ENCODE measurements at regions not wholly inside any gene's neighbourhood (a gene's known extent, or its start where the extent isn't known, plus 50 kb on each side); places are given as distances from the start of the nearest gene placed in this dataset.

DNA sequence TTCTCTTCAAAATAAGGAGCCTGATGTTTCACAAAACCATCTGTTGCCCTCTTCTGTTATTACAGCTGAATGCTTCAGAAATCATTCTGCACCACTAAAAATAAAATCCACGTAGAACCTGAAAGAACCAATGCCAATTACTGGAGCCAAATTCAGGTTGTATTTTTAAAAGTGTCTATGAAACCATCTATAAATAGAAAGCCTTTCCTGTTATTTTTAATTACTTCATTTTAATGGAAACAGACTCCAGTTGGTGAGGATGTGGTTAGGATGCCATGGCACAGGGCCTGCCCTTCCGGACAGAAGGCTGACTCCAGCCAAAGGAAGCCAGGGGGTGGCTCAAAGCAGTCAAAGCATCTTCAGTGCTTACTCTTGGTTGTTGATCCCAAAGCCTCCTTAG, 119.8 kb downstream of the TENT4A start:
- DNase-seq (ENCODE audit: low read depth), result peak; percentile 57
- H3K4me3 ChIP-seq (ENCODE audit: low read length), result no peak overlapping the region
- TF ChIP-seq, protein P1, sequence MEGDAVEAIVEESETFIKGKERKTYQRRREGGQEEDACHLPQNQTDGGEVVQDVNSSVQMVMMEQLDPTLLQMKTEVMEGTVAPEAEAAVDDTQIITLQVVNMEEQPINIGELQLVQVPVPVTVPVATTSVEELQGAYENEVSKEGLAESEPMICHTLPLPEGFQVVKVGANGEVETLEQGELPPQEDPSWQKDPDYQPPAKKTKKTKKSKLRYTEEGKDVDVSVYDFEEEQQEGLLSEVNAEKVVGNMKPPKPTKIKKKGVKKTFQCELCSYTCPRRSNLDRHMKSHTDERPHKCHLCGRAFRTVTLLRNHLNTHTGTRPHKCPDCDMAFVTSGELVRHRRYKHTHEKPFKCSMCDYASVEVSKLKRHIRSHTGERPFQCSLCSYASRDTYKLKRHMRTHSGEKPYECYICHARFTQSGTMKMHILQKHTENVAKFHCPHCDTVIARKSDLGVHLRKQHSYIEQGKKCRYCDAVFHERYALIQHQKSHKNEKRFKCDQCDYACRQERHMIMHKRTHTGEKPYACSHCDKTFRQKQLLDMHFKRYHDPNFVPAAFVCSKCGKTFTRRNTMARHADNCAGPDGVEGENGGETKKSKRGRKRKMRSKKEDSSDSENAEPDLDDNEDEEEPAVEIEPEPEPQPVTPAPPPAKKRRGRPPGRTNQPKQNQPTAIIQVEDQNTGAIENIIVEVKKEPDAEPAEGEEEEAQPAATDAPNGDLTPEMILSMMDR (conservative IDR thresholded peaks at IDR 0.05; ENCODE audit: low read length), result no peak

DNA sequence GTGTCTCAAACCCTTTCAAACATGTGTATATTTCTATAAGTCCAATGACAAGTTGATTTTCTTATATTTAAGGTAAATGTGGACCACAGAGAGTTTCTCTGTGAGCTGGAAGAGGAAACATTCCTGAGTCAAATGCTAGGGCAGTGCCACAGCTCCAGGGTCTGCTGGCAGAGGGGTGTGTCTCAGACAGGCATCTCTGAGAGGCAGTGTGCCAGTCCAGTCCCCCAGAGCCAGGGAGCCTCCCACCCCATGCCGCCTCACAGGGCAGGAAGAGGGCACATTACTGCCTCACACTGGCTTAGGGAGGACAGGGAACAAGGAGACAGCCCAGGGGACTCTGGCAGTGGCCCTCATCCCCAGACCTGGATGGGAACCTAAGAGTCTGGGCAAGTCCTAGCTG, 120.2 kb downstream of the TENT4A start:
- no peak overlapping the region for H3K4me3 ChIP-seq (ENCODE audit: low read length)
- DNase-seq (ENCODE audit: low read depth), result no peak
- TF ChIP-seq, protein P1 (conservative IDR thresholded peaks at IDR 0.05; ENCODE audit: low read length), result no peak

DNA sequence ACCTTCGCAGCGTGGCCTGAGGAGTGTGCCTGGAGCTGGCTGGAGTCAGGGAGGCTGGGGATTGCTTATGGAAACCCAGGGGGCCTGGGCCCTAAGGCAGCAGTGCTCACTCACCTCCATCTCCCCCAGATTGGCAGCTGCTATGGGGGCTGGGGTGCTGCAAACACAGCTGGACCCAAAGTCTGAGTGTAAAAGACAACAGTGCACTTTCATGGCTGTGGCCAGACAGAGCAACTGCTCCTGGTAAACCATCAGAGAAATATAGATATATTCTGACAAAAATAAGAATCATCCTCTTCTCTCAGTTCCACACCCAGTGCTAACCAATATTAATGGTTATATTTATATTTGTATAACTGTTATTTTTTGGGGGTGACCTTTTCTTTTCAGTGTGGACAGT, 123.9 kb downstream of the TENT4A start:
- DNase-seq (ENCODE audit: low read depth), result no peak
- no peak overlapping the region for H3K4me3 ChIP-seq (ENCODE audit: low read length)
- TF ChIP-seq, protein P1 (conservative IDR thresholded peaks at IDR 0.05; ENCODE audit: low read length), result no peak

DNA sequence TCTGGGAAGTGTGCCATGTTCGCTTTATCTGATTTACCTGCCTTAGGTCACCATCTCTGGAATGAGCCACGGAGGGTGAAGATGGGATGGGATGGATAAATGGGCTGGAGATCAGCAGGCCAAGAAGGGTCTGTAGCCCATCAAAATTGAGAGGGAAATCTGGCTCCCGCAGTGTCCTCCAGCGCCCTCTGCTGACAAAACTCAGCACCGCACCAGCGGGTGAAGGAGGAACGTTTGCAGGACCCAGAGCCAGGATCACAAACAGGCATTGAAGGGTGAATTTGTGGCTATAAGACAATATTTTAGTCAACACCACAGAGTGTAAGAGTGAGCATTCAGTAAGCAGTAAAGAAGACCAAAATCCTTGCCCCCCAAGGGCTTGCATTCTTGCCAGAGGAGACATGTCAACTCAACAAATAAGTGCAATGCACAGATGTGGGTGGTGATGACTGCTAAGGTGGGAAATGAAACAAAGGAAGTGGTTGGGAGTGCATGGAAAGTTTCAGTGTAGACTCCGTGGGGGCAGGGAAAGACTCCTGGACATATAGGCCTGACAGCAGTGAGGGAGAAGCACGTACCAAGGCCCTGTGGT, 124.4 kb downstream of the TENT4A start:
- no peak overlapping the region for H3K4me3 ChIP-seq (ENCODE audit: low read length)
- no peak for DNase-seq (ENCODE audit: low read depth)
- TF ChIP-seq, protein P1 (conservative IDR thresholded peaks at IDR 0.05; ENCODE audit: low read length), result peak; percentile 70

DNA sequence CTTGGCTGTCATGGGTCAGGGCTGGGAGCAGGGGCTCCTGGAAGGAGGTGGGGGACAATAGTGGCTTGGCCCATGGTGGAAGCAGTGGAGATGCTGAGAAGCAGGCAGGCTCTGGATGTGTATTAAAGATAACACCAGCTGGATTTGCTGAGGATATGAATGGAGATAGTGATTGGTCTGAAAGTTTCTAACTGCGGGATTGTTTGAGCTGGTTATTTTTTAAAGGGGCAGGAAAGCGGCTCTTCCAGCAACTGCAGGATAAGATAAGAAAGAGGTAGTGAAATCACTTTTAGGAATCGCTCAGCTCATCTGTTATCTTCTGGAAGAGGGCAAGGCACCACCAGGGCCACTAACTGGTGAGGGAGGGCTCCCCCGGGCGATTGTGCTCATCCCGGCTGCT, 125.5 kb downstream of the TENT4A start:
- no peak for DNase-seq (ENCODE audit: low read depth)
- TF ChIP-seq, protein P1 (conservative IDR thresholded peaks at IDR 0.05; ENCODE audit: low read length), result no peak
- H3K4me3 ChIP-seq (ENCODE audit: low read length), result no peak overlapping the region

DNA sequence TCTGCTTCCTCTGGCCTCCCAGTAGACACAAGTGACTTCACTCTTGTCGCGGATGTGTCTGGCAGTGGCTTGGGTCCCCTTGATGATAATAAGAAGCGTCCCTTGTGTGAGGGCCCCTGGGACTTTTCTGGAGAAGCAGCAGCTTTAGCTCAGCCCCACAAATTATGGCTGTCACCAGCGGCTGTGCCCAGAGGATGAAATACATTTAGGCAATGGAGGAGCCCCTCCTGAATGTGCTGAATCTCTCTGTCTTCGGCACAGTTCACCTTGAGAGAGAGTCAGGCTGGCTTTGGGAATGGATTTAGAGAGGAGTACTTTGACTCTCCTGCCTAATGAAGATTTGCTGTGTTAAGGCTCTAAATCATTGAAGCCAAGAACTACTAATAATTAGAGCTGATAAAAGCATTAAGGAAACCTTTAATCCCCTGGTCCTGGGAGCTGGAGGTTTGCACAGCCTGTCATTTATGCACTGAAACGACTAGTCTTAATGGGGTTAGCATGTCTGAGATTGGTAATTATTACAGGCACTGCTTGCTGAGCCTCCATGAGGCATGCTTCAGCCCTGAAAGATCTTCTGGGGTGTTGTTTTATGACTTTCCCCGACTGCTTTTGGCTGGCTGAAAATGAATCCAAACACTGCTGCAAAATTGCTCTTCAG, 127.0 kb downstream of the TENT4A start:
- TF ChIP-seq, protein P1 (conservative IDR thresholded peaks at IDR 0.05; ENCODE audit: low read length), result no peak
- no peak for DNase-seq (ENCODE audit: low read depth)
- no peak overlapping the region for H3K4me3 ChIP-seq (ENCODE audit: low read length)

DNA sequence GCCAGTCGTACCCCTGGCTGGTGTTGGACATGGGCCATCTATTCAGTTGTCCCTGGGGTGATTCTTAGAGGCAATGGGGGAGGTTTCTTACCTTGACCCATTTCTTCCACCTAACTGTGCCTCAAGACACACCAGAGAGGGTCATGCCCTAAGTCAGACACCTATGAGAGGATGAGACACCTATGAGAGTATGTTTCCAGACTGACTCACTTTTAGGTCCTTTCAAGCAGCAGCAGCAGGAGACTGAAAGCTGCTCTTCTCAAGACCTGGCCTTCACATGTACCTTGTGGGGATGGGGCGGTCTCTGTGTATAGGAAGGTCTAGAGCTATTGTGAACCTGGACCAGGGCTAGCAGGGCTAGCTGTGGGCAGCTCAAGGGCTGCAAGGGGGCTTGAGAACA, 130.1 kb downstream of the TENT4A start:
- DNase-seq (ENCODE audit: low read depth), result no peak
- no peak overlapping the region for H3K4me3 ChIP-seq (ENCODE audit: low read length)
- TF ChIP-seq, protein P1 (conservative IDR thresholded peaks at IDR 0.05; ENCODE audit: low read length), result no peak

All from AG10803 (cell line).